ENCODE measurements at regions not wholly inside any gene's neighbourhood (a gene's known extent, or its start where the extent isn't known, plus 50 kb on each side); places are given as distances from the start of the nearest gene placed in this dataset.

DNA sequence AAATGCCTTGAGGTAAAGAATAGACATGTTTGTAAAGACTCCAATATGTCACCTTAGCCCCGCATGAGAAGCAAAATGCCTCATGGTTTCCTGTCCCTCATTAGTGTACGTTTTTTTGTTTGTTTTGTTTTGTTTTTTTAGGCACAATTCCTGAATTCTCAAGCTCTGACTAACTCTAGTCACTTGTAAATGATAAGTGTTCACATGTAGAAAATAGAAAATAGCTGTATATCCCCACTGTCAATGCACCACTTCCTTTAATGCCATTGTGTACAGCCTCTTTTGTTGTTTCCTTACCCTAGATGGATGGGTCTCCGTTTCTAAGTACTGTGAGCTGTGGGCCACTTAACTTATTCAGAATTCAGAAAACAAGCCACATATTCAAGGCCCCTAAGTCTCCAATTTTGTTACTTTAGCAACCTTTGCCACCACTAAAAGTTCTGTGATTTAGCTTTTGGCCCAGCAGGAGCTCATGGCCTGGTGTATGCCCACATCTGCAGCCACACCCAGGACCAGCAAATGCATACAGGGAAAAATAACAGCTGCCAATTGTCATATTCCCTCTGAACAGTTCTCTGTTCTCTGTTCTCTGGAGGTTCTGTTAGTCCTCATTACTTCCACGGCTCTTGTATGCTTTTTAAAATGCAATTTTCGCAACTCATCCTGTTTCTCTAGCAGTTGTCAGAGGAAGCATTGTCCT, 655.5 kb downstream of the GBE1 start:
- no peak for DNase-seq (ENCODE audit: low read depth)
- H3K4me3 ChIP-seq (ENCODE audit: low read depth, low read length), result no peak overlapping the region
- TF ChIP-seq, protein P1, sequence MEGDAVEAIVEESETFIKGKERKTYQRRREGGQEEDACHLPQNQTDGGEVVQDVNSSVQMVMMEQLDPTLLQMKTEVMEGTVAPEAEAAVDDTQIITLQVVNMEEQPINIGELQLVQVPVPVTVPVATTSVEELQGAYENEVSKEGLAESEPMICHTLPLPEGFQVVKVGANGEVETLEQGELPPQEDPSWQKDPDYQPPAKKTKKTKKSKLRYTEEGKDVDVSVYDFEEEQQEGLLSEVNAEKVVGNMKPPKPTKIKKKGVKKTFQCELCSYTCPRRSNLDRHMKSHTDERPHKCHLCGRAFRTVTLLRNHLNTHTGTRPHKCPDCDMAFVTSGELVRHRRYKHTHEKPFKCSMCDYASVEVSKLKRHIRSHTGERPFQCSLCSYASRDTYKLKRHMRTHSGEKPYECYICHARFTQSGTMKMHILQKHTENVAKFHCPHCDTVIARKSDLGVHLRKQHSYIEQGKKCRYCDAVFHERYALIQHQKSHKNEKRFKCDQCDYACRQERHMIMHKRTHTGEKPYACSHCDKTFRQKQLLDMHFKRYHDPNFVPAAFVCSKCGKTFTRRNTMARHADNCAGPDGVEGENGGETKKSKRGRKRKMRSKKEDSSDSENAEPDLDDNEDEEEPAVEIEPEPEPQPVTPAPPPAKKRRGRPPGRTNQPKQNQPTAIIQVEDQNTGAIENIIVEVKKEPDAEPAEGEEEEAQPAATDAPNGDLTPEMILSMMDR (IDR thresholded peaks at IDR 0.05; ENCODE audit: insufficient read depth, low read length), result no peak

DNA sequence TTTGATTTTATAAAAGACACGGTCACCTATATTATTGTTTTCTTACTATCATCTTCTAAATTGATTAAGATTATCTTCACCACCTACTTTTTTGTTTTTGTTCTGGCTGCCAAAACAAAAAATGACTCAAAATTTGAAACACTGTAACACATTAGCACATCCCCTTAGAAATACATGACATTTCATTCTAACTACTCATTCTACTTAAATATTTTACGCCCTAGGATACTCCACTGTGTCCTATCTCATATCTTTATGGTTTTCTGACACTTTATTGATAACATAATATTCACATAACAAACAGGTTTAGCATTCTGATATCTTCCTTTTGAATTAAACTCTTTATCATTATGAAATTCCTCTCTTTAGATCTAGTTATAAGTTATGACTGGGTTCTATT, 656.2 kb downstream of the GBE1 start:
- DNase-seq (ENCODE audit: low read depth), result no peak
- TF ChIP-seq, protein P1 (IDR thresholded peaks at IDR 0.05; ENCODE audit: insufficient read depth, low read length), result no peak
- no peak overlapping the region for H3K4me3 ChIP-seq (ENCODE audit: low read depth, low read length)

DNA sequence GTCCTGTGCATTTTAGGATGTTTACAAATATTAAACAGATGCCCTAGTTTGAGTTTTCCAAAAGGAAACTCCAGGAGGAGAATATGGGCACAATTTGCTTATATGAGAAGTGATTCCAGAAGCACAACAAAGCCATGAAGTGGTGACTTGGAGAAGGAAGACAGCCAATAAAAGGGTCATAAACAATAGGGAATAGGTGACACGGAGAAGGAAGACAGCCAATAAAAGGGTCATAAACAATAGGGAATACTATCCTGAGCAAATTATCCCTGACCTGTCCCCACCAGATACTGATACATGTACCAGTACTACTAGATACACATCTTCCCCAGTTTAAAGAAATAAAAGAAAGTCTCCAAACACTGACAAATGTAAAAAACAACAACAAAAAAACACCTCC, 663.6 kb downstream of the GBE1 start:
- TF ChIP-seq, protein P1 (IDR thresholded peaks at IDR 0.05; ENCODE audit: insufficient read depth, low read length), result no peak
- DNase-seq (ENCODE audit: low read depth), result no peak
- H3K4me3 ChIP-seq (ENCODE audit: low read depth, low read length), result no peak overlapping the region

DNA sequence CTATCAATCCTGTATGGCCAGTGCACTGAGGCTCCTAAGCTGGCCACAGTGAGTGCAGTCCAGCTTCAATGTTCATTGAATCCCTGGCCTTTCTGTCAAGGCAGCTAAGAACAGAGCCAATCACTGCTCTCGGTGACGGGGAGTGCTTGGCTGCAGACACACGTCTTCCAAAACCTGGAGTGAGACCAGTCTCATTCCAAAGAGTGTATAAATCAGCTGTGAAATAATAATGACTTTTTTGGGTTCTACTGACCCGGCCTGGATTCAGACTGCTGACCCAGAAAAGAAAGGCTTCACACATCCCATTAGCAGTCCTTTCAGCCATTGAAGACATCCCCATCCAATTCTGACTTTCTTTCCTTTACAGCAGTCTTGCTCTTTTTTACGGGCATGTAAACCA, 665.5 kb downstream of the GBE1 start:
- TF ChIP-seq, protein P1 (IDR thresholded peaks at IDR 0.05; ENCODE audit: insufficient read depth, low read length), result no peak
- no peak overlapping the region for H3K4me3 ChIP-seq (ENCODE audit: low read depth, low read length)
- no peak for DNase-seq (ENCODE audit: low read depth)

DNA sequence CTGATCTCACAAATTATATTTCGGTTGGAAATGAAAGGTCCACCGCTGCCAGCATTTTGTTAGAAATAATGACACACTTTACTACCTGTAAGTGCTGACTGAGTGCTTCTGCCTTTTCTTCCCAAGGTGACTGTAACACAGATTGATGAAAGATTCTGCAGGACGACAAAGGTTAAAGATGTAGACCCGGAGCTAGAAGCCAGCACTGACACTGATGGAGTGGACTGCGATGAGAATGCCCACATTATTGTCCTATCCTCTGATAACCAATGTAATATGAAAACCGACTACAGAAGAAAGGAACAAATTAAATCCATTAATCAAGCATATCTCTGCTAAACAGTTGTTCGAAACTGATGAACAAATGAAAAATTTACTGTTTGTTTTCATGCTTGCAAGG, 666.5 kb downstream of the GBE1 start:
- H3K4me3 ChIP-seq (ENCODE audit: low read depth, low read length), result no peak overlapping the region
- no peak for DNase-seq (ENCODE audit: low read depth)
- TF ChIP-seq, protein P1 (IDR thresholded peaks at IDR 0.05; ENCODE audit: insufficient read depth, low read length), result no peak

DNA sequence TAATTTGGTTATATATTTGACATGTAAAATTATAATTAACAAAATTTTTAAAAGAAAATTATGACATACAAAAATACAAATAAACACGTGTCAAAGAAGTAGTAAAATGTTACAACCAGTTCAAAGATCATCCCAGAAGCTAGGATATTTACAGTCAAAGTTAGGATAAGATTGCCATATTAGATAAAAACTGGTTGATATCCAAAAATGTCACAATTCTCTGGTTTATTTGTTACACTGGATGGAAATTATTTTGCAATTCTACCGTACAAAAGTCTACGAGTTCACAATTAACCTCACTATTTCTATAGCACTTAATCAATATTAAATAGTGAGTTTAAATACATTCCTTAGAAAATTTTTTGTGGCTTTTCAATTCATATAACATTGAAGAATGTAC, 673.8 kb downstream of the GBE1 start:
- H3K4me3 ChIP-seq (ENCODE audit: low read depth, low read length), result no peak overlapping the region
- TF ChIP-seq, protein P1 (IDR thresholded peaks at IDR 0.05; ENCODE audit: insufficient read depth, low read length), result no peak
- DNase-seq (ENCODE audit: low read depth), result no peak

DNA sequence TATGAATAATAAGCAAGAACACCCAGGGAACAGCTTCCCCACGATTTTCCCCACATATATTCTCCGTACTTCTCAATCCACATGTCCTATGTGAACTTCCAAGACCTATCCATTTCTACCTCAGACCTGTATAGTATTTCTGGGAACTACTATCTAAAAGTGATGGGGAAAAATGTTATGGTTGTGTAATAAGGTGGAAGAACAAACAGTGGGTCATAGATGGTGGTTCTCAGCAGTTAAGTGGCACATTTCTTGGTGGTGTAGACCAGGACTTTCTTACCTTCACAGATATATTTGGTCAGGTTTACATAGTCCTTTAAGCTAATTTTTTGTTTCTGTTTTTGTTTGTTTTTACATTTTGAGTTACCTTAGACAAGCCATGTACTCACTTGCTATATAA, 675.1 kb downstream of the GBE1 start:
- DNase-seq (ENCODE audit: low read depth), result no peak
- TF ChIP-seq, protein P1 (IDR thresholded peaks at IDR 0.05; ENCODE audit: insufficient read depth, low read length), result no peak
- H3K4me3 ChIP-seq (ENCODE audit: low read depth, low read length), result no peak overlapping the region
